GM21576 (cell line): ENCODE measurements at regions not wholly inside any gene's neighbourhood (a gene's known extent, or its start where the extent isn't known, plus 50 kb on each side); places are given as distances from the start of the nearest gene placed in this dataset.
"Not testable (repeated sequence)": the region's sequence is repeated elsewhere in the genome, so short reads cannot be mapped to it uniquely, and the experiment has no call there.

Experiments used
- ATAC-seq: cut with Tn5 transposase; IDR thresholded peaks from one replicate; pipeline ENCODE4 v1.9.1; 2021; ENCODE audit warnings: mild to moderate bottlenecking, moderate library complexity; ENCODE audit not compliant: unreplicated experiment

DNA sequence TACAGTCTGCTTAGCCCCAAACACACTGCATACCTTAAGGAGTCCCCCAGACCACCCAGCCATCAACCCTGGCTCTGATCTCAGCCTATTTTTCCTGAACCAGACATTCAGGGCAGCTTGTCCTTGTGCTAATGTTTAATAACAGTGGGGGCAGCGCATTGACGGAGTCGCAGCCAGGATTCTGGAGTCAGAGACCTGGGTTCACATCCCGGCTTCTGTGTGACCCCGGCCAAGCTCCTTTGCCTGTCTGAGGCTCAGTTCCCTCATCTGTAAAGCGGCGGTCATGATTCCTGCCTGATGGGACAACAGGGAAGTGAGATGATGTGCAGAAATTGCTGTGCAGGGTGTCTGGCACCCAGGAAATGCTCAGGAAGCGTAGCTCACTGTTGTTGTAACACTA is 63.1 kb downstream of the MATN1 start:
- no peak for ATAC-seq

DNA sequence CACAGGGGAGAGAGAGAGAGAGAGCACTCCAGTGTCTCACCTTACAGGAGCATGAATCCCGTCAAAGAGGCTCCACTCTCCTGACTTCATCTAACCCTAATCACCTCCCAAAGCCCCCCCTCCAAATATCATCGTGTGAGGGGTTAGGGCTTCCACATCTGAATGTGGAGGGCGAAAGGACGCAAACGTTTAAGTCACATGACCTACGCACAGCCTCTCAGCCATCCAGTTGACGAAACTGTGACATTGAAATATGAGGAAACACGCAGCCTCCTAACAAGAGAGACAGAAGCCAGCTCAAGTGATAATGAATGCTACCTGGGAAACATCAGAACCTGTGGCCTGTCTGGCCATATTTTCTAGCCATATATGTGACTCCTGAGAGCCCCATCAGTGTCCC is 63.7 kb downstream of the MATN1 start:
- ATAC-seq = no peak

DNA sequence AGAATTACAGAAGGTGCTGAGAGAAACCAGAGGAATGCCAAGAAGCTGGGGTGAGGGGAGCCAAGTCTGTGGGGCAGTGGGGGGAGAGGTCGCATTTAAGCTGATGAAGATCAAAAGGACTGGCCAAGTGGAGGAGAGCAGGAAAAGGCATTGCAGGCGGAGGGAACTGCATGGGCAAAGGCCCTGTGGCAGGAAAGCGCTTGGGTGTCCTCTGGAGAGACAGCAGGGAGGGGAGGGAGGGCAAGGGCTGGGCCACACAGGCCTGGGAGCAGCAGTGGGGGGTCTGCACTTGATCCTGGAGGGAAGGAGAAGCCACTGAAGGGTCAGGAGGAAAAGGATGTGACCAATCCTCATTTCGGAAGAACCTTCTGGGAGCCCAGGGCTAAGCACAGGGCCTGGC is 65.0 kb downstream of the MATN1 start:
- not testable (repeated sequence) for ATAC-seq

DNA sequence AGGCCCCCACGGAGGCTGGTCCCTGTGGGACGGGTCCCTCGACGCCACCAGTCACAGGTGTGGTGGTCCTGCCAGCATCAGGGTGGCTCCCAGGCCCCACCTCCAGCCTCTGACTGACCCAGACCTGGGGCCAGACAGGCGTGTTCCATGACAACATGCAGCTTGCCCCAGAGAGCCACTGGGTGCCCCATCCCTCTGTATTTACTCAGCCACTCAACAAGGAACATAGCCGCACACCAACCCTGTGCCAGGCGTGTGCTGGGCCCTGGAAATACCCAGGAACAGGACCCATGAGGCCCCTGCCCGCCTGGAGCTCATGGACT is 65.4 kb downstream of the MATN1 start:
- no peak for ATAC-seq

DNA sequence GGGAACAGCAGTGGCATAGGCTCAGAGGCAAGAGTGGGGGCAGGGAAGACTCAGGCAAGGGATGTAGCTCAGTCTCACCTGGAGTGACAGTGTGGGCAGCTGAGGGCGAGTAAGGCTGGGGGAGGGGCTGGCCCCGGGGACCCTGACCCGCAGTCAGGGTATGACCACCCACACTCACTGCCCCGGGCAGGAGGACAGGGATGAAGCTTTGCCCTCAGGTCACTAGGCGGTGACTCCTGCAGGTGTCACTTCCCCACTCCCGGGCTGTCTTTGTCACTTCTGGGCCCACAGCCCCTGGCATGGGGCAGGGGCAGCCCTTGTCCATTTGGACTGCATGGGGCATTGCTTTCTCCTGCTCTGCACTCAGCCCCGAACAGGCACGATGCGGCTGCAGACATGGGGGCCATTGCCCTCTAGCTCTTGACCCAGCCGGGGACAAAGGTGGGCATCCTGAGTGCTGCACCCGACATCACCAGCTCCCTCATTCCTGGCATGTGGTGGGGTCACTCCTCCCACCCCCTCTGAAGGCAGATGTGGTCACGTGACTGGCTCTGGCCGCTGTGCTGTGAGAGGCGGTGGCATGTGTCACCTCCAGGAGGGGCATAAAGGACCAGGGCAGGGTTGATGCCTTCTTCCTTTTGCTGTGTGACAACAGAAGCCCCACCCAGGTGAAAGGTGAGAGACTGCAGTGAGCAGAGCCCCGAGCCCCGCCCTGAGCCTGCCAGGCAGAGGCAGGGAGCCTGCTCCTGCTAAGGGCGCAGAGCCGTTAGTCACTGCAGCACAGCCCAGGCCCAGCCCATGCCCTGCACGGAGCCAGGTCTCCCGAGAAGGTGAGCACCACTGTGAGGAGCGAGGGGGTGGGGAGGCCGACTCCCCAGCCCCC is 66.0 kb downstream of the MATN1 start:
- ATAC-seq = no peak

DNA sequence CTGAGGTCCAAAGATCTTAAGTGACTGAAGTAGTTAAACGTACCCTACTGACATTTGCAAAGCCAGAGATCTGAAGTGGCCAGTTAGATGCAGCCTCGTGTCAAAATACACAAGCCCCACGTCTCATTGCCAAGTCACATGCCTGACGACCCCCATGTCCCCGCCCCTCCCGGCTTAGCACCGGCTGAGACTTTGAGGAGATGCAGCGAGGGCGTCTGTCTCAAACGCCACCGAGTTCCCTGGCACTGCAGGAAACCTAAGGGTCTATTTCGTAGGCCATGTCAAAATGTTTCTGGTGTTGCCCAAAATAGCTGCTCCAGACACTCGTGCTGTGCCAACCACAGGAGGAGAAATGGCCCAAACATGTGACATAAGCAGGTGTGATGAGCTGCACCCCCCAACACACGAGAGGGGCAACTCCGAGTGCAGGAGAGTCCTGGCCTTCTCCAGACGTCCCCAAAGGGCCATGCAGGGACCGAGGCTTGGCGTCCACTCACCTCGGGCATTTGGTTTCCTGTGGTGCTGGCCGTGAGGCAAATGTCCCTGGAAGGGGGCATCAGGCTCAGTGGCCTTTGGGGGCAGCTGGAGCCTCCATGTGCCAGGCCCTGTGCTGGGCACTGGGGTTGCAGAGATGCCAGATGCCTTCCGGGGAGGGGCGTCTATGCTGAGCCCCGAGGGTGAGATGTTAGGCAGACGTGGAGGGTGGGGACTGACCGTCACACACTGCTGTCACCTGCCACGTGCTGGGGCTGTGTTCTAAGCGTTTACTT is 67.0 kb downstream of the MATN1 start:
- no peak for ATAC-seq

DNA sequence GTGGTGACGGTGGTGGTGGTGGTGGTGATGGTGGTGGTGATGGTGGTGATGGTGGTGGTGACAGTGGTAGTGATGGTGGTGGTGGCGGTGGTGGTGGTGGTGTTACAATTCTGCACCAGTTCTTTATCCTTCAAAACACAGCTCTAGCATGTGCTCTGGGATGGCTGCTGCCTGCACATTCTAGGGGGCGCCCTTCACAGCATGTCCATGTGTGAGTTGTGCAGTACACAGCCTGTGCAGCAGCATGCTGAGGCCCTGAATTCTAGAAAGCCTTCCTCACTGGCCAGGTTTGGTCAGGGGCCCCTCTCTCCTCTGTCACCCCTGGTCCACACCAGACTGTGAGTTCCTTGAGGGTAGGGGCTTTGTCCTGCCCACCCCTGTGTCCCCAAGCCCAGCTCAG is 67.7 kb downstream of the MATN1 start:
- no peak for ATAC-seq

DNA sequence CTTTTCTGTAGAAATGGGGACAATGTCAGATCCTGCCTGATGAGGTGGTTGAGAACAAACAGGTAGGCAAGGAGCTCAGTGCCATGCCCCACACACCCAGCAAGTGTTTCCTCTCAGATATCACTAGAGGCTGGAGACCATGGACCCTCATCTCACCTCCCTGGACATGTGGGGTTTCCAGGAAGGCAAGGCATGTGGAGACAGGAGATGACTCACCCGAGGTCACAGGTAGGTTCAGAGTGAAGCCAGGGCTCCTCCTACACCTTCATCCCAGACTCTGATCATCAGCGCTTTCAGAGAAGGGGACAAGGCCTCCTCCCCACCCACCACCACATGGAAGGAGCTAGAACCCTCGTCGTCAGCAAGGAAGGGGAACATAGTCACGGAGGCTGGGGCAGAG is 69.2 kb downstream of the MATN1 start:
- ATAC-seq = no peak

DNA sequence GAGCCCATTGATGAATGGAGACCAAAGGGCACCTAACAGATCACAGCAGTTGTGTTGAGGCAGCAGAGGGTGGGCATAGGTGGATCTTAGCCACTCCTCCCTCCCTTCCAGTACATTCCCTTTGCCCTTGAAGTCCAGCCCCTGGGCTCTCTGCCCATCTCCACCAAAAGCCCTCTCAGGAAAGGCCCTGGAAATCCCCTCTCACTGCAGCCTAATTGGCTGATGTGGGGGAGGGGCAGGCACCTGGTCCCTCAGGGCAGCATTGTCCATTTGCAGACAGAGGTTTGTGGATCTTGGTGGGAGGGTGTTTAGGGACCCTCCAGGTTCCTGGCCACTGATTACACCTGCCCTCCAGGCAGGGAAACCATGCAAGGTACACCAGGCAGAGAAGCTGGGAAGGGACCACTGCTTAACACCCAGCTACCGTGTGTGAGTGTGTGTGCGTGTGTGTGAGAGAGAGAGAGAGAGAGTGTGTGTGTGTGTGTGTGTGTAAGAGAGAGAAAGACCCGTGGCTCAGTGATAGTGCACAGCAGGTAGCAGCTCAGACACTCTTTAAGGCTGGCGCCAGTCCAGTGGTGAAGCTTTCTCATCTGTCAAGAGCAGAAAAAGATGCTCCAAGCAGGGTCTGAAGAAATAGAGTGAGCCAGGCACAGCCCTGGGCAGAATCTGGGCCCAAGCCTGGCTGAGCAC is 71.1 kb downstream of the MATN1 start:
- no peak for ATAC-seq

DNA sequence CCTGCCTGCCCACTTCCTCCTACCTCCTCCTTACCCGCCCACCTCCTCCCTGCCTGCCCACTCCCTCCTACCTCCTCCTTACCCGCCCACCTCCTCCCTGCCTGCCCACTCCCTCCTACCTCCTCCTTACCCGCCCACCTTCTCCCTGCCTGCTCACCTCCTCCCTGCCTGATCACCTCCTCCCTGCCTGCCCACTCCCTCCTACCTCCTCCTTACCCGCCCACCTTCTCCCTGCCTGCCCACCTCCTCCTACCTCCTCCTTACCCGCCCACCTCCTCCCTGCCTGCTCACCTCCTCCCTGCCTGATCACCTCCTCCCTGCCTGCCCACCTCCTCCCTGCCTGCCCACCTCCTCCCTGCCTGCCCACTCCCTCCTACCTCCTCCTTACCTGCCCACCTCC is 72.0 kb downstream of the MATN1 start:
- not testable (repeated sequence) for ATAC-seq

DNA sequence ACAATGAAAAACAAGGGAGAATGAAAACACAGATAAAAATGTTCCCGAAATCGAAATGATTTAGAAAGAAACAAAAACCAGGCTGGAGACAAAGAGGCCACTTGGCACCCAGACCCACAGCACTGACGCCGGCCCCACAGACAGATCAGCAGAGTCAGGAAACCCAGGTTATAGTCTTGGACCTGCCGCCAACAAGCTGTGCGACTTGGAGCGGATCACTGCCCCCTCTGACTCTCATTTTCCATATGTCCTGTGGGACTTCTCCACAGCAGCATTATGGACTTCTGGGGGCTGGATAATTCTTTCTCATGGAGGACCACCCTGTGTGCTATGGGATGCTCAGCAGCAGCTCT is 72.4 kb downstream of the MATN1 start:
- ATAC-seq = no peak

DNA sequence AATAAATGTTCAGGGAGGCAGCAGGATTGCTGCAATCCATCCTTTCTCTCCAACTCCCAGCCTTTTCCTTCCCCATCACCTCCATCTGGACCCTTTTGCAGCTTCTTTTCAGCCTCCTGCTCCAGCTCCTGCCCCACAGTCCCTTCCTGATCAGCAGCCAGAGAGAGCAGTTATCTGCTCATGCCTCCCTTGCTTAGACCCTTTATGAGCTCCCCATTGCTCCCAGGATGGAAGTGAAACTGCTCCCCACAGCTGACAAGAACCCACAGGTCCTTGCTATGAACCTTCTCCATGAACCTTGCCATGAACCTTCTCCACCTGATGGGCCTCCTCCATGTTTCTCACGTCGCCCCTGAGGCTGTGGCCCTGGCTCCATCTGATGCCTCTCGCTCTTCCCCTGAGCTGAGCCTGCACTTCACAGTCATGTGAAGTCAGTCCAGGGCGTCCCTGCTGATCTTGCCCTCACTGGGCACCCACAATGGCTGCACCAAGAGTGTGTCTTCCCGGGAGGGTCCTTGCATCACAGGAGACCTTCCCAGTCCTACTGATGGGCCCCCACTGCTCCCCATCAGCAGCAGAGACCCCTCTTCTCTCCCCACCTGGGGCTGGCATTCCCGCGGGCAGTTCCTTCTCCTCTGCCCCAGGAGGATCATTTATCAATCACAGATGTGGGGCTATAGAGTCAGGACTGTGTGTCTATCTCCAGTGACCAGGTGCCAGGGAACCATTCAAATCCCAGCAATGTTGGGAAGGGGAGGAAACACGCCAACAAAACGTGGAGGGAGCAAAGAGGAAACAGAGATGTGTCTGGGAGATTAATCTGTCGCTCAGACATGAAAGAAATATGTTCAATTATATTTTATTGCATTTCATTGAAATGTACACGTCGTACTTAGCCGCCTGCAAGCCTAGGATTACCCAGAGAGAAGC is 73.1 kb downstream of the MATN1 start:
- no peak for ATAC-seq

DNA sequence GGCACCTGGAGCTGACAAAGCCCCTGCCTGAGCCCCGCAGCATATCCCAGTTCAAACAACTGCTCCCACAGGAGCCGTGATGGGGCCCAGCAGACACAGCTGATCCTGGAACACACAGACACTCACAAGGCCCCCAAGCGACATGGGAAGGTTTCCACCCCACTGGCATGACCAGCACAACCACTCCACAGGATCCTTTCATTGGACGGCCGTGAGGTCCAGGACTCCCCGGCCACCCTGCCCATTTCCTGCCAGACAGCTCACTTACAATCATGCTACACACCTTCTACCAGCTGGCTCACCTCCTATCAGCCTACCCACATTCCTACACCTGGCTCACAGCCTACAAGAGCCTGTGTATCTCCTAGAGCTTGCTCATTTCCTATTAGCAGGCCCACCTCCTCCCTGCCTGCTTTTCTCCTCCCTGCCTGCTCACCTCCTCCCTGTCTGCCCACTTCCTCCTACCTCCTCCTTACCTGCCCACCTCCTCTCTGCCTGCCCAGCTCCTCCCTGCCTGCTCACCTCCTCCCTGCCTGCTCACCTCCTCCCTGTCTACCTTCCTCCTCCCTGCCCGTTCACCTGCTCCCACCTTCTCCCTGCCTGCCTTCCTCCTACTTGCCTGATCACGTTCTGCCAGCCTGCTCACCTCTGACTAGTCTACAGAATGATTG is 73.9 kb downstream of the MATN1 start:
- ATAC-seq = no peak

DNA sequence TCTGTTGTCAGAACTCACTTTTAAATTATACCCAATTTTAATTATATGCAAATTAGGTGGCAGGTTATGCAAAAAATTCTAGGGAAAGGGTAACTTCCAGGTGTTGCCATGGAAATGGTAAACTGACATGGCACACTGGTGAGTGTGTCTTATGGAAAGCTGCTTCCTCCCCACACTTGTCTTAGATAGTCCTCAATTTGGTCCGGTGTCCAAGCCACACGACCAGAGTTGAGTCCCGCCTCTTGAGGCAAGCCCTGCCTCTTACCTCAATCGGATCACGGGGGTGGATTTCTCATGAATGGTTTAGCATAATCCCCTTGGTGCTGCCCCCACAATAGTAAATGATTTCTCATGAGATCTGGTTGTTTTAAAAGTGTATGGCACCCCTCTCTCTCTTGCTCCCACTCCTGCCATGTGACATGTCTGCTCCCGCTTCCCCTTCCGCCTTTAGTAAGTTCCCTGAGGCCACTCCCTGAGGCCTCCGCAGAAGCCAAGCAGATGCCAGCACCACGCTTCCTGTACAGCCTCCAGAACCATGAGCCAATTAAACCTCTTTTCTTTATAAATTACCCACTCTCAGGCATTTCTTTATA is 74.9 kb downstream of the MATN1 start:
- no peak for ATAC-seq

DNA sequence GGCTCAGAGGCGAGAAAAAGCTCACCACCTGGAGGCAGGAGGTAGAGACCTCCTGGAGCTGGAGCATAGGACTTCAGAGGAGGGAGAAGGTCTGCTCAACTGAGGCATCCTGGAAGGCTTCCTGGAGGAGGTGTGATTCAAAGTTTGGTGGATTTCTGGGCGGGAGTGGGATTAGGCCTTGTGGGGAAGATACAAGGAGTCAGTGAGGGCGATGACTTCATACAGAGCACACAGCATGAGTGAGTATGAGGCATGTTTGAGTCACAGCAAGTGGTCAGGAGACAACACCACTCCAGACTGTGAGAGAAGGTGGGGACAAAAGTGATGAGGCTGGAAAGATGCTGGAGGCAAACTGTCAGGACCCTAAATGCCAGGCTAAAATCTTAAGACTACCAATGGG is 77.6 kb downstream of the MATN1 start:
- ATAC-seq = no peak

DNA sequence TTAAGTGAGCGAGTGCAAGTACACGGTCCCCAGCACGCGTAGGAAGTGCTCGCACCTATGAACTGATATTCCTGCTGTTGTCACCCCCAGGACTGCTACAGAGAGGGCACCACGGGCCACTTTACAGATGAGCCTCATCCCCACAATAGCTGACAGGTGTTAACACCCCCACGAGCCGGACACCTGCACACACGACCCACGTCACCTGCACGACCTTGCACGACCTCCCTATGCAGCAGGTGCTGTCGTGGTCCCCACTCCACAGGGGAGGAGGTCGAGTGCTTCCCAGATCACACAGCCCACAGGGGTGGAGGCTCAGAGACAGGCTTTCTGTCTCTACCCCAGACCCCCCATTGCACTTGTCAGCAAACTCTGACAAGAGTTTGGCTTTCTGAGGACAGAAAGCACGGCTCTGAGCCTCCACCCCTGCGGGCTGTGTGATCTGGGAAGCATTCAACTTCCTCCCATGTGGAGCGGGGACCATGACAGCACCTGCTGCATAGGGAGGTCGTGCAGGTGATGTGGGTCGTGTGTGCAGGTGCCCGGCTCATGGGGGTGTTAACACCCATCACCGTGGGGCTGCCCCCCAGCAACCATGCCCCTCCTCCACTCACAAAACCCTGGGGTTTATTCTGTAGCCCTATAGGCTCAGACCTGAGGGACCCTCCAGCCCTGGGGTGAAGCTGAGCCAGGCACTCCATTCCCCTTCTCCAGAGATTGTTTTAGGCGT is 80.8 kb downstream of the MATN1 start:
- ATAC-seq = no peak

DNA sequence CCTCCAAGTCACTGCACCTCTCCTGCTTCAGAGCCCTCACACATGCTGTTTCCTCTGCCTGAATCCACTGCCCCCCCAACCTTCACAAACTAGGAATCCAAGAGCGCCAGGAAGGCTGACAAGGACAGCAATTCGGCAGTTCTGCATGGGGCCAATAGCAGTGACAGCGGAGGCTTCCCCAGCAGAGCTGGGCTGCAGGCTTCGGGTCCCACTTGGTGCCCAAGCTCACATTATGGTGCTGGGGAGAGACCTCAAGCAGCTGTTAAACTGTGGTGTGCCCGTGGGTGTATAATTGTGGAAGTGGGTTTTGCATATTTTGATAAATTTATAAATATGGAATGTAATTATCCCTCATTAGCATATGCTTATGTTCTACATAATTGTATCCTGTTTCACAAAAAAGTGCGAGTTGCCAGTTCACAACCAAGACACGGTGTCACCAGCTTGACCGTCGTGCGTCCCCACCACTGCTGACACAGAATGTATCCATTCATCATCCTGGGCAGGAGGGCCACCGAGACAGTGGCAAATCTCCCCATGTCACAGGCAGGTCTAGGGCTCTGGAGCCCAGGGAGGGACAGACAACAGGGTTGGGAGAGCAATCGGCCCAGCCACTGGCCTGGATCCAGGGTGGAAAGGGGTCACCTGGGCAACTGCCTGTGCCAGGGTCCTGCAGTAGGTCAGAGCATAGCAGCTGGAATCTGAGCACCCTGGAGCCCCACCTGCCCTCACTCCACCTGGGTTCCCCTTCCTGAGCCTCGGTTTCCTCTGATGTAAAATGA is 81.6 kb downstream of the MATN1 start:
- no peak for ATAC-seq

DNA sequence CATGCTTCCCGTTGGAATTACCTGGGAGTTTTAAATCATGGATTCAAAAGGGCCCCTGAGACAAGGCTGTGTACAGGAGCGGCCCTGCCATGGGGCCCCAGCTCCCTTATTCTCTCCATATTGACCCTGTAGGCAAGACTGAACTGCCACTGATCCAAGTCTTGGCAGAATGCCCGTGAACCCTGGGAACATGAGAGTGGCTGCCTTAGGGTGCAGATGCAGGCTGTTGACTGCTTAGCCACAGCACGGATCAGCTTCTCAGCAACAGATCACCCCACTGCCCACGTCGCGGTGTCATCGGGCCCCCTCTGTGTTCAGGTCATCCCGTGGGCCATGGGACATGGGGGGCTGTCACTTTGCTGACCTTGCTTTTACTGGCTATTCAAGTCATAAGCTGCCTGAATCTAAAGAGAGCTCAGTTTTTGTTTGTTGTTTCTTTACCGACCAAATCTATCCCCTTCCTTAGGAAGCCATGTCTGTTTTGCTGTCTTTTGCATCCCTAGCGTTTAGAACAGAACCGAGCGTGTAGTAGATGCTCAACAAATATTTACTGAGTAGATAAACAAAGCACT is 83.4 kb downstream of the MATN1 start:
- ATAC-seq = no peak
